ENCODE measurements at regions not wholly inside any gene's neighbourhood (a gene's known extent, or its start where the extent isn't known, plus 50 kb on each side); places are given as distances from the start of the nearest gene placed in this dataset.
"Not testable (repeated sequence)": the region's sequence is repeated elsewhere in the genome, so short reads cannot be mapped to it uniquely, and the experiment has no call there.

DNA sequence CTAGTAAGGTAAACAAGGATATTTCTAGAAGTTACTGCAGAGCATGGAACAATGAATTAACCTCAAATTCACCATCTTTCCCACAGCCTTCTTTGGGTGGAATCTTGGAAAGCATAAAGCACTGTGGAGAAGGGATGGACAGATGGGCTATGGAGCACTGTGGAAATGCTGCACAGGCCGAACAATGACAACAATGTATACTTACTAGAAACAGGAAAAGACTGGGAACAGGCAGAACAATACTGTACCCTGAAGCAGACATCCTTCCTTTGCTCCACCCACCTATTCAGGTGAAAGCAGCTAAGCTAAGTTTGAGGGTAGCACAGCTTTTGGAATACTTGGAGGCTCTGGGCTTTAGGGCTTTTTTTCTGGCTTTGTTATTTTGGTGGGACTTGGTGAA lies 250.6 kb upstream of the KLF8 start:
- H3K4me3 ChIP-seq (ENCODE audit: low read length): no peak overlapping the region
- no peak for DNase-seq (ENCODE audit: low read depth, low spot score)

DNA sequence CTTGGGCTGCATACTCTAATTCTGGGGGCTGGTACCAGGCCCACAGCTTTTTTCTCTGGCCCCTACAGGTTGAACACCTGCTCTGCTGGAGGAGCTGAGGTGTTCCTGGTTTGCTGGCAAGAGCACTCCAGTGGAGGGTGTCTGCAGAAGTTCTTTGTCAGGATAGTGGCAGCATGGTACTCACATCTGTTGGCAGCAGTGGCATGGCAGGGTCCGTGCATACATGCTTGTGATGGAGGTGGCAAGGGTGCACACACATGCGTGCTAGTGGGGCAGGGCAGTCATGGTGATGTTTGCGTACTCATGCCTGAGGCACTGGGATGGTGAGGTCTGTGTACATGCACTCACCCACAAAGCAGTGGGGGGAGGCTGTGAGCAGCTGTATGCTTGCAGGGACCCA lies 235.5 kb upstream of the KLF8 start:
- no peak overlapping the region for H3K4me3 ChIP-seq (ENCODE audit: low read length)
- DNase-seq (ENCODE audit: low read depth, low spot score): no peak

DNA sequence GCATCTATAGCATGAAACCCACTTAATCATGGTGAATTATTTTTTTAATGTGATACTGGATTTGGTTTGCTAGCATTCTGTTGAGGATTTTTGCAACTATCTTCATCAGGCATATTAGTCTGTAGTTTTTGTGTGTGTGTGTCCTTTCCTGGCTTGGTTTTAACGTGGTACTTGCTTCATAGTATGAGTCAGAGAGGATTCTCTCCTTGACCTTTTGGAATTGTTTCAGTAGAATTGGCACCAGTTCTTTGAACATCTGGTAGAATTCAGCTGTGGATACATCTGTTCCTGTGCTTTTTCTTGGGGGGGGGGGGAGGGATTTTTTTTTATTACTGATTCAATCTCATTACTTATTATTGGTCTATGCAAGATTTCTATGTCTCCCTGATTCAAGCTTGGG lies 232.0 kb upstream of the KLF8 start:
- no peak overlapping the region for H3K4me3 ChIP-seq (ENCODE audit: low read length)
- no peak for DNase-seq (ENCODE audit: low read depth, low spot score)

DNA sequence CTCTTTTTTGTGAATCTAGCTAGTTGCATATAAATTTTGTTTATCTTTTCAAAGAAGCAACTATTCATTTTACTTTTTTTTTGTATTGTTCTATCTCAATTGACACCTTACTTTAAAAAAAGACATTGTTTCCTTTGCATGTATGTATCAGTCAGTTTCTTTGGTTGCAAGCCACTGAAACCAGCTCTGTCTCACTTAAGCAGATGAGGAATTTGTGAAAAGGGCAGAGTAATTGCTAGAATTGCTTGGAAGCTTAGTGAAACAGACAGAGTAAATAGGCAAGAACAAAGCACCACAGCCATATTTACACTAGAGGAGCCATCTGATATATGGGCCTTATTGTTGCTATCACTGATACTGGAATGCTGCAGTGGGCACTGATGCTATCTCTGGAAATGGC lies 231.4 kb upstream of the KLF8 start:
- DNase-seq (ENCODE audit: low read depth, low spot score): no peak
- H3K4me3 ChIP-seq (ENCODE audit: low read length): no peak overlapping the region

DNA sequence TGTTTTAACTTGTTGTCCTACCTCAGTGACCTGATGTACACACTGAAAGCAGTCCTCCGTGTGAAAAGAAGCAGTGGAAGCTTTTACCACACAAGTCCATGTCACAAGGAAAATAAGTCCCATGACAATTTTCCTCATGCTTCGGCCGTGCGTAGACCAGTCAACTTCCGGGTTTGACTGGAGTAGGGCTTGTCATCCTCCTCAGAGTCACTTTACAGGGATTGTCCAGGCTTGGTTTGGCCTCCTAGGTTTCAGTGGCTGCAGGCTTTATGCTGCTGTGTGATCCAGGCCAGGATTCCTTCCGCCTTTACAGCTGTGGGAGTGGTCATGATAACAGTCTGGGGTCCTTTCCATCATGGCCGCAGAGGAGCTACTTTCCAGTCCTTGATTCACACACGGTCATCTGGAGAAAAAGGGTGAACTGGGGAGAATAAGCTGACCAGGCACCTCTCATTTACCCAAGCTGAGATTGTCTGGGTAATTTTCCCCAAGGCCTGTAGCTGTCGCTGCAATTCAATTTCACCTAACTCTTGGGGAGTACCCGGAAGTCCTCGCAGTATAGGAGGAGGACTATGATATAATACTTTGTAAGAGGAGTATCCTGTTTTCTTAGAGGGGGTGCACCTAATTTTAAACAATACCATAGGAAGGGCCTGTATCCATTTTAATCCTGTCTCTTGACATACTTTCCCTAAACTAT lies 206.1 kb upstream of the KLF8 start:
- DNase-seq (ENCODE audit: low read depth, low spot score): no peak
- H3K4me3 ChIP-seq (ENCODE audit: low read length): no peak overlapping the region

DNA sequence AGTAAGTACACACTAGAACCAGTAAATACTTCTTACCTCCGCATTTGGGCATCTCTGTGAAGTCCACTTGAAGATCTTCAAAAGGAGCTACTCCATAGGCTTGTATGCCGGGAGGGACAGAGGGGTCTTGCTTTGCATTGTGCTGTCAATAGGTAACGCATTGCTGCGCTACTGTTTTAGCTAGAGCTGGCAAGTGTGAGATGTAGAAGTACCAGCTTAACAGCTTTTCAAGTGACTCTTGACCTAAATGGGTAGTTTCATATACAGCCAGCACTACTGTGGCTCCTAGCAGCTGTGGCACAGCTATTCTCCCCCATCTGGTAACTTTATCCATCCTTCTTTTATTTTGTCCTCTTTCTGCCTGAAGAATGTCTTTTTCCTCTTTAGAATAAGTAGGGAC lies 205.3 kb upstream of the KLF8 start:
- H3K4me3 ChIP-seq (ENCODE audit: low read length): no peak overlapping the region
- DNase-seq (ENCODE audit: low read depth, low spot score): no peak

DNA sequence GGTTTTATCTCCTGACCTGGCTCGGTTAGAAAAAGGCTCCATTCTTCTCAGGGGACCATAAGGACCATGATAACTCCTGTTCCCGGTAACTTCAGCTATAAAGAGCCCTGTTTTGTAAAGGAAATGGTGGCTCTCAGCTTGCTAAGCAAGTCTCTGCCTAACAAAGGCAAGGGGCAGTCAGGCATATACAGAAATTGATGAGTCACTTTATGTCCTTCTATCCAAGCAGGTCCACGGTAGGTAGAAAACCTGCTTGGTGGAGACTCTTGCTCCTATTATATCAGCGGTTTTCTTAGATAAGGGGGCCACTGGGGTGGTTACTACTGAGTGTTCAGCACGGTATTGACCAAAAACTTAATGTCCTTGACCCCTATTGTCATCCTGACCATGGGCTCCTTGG lies 203.0 kb upstream of the KLF8 start:
- no peak for DNase-seq (ENCODE audit: low read depth, low spot score)
- no peak overlapping the region for H3K4me3 ChIP-seq (ENCODE audit: low read length)

DNA sequence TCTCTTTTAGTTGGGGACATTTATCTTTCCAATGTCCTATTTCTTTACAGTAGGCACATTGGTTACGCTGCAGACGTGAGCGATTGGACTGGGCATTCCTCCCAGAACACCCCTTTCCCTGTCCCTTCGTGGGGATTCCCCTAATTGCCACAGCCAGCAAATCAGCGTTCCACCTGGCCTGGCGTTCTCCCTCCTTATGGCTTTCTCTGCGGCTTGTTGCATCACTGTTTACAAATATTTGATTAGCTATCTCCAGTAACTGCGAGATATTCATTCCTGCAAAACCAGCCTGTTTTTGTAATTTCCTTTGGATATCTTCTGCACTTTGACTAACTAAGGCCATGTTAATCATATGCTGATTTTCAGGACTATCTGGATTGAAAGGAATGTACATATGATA lies 202.5 kb upstream of the KLF8 start:
- DNase-seq (ENCODE audit: low read depth, low spot score): no peak
- H3K4me3 ChIP-seq (ENCODE audit: low read length): no peak overlapping the region

DNA sequence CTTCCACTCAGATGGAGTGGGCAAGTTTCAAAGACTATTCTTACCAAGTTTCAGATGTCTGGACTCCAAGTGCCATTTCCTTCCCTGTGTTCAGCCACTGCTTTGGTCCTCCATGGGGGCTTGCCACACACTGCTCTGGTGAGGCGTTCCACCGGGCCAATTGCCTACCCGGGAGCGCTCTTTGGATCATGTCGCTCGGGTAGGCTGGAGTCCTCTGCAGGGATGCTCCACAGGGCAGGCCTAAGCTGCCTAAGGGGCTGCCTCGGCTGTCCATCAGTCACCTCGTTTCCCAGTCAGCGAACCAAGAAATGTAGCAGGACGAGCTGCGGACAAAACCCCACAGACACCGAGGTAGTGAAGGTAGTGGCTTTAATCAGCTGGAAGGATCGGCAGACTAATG lies 200.7 kb upstream of the KLF8 start:
- no peak for DNase-seq (ENCODE audit: low read depth, low spot score)
- no peak overlapping the region for H3K4me3 ChIP-seq (ENCODE audit: low read length)

DNA sequence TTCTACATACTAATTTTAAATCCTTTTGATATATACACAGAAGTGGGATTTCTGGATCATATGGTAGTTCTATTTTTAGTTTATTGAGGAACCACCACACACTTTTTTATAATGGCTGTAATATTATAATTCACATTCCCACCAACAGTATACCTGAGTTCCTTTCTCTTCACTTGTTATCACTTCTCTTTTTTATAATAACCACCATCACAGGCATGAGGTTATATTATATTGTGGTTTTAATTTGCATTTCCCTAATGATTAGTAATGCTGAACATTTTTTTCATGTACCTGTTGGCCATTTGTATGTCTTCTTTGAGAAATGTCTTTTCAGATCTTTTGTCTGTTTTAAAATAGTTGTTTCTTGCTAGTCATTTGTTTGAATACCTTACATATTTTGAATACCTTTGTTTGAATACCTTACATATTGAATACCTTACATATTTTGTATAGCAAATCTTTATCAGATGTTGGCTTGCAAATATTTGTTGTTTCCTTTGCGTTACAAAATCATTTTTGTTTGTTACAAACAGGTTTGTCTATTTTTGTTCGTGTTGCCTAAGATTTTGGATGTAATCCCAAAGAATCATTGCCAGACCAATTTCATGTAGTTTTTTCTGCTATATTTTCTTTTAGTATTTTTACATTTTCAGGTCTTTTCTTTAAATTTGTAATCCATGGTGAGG lies 198.5 kb upstream of the KLF8 start:
- H3K4me3 ChIP-seq (ENCODE audit: low read length): no peak overlapping the region
- DNase-seq (ENCODE audit: low read depth, low spot score): no peak

DNA sequence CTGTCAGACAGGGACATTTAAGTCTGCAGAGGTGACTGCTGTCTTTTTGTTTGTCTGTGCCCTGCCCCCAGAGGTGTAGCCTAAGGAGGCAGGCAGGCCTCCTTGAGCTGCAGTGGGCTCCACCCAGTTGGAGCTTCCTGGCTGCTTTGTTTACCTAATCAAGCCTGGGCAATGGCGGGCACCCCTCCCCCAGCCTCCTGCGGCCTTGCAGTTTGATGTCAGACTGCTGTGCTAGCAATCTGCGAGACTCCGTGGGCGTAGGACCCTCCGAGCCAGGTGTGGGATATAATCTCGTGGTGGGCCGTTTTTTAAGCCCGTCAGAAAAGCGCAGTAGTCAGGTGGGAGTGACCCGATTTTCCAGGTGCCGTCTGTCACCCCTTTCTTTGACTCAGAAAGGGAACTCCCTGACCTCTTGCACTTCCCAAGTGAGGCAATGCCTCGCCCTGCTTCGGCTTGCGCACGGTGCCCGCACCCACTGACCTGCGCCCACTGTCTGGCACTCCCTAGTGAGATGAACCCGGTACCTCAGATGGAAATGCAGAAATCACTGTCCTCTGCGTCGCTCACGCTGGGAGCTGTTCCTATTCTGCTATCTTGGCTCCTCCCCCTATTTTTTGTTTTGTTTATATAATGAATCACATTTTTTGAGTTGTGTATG lies 179.4 kb upstream of the KLF8 start:
- not testable (repeated sequence) for H3K4me3 ChIP-seq (ENCODE audit: low read length); DNase-seq (ENCODE audit: low read depth, low spot score)

DNA sequence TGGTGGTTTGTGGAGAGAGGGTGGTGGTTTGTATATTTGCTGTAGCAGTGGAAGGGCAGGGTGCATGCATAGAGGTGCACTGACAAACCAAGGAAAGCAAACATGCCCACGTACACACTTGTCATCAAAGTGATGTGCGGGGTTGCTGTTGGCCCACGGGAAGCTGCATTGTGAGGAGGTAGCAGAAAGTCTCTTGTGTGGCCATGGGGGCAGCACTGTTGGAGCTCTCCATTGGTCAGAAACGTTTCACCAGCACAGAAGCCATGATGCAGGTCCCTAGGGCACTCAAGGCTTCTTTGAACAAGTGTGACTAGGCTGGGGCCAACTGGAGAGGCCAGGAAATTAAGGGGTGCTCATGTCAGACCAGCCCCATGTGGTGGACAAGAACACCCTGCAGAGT lies 174.8 kb upstream of the KLF8 start:
- no peak overlapping the region for H3K4me3 ChIP-seq (ENCODE audit: low read length)
- no peak for DNase-seq (ENCODE audit: low read depth, low spot score)

DNA sequence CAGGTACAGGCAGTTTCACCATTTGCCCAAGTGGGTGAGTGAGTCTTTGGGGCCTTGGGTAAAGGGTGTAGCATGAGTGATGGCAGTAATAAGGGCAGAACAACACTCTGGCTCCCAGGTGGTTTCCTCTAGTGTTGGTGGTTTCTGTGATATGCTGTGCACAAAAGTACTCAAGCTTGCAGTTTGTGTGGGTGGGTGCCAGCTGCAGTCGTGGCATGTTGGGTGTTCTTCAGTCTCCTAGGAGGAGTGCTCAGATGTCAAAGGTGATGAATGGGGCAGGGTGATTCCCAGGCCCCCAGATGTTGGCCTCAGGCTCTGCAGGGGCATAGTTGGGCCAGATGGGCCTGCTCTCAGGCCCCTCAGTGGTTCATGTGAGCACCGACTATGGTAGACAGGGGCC lies 166.1 kb upstream of the KLF8 start:
- DNase-seq (ENCODE audit: low read depth, low spot score): peak; percentile 4
- no peak overlapping the region for H3K4me3 ChIP-seq (ENCODE audit: low read length)

DNA sequence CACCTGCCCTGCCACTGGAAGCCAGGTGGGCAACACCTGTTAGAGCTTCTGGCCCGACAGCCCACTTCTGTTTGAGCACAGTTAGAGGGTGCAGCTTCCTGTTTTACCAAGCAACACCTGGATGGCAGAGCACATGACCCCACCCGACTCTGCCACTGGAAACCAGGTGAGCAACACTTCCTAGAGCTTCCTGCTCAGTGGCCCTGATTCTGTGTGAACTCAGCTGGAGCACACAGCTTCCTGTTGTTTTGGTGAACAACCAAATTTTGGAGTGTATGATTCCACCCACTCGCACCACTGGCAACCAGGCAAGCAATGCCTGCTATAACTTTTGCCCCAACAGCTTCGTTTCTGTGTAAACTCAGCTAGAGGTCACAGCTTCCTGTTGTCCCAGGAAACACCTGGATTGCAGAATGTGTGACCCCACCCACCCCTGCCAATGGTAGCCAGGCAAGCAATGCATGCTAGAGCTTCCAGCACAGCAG lies 163.8 kb upstream of the KLF8 start:
- peak; percentile 27 for DNase-seq (ENCODE audit: low read depth, low spot score)
- H3K4me3 ChIP-seq (ENCODE audit: low read length): no peak overlapping the region

DNA sequence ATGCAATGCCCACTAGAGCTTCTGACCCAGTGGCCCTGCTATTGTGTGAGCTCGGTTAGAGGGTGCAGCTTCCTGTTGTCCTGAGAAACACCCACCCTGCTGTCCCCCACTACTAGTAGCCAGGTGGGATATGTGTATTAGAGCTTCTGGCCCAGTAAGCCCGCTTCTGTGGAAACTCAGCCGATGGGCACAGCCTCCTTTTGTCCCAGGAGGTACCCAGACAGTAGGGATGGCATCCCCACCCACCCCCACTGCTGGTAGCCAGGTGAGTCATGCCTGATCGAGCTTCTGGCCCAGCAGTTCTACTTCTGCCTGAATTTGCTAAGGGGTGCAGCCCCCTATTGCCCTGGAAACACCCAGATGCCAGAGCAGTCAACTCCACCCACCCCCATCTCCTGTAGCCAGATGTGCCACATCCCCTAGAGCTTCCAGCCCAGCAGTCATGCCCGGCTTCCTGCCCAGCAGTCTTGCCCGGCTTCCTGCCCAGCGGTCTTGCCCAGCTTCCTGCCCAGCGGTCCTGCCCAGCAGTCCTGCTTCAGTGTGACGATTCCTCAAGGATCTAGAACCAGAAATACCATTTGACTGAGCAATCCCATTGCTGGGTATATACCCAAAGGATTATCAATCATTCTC lies 162.7 kb upstream of the KLF8 start:
- no peak for DNase-seq (ENCODE audit: low read depth, low spot score)
- no peak overlapping the region for H3K4me3 ChIP-seq (ENCODE audit: low read length)

DNA sequence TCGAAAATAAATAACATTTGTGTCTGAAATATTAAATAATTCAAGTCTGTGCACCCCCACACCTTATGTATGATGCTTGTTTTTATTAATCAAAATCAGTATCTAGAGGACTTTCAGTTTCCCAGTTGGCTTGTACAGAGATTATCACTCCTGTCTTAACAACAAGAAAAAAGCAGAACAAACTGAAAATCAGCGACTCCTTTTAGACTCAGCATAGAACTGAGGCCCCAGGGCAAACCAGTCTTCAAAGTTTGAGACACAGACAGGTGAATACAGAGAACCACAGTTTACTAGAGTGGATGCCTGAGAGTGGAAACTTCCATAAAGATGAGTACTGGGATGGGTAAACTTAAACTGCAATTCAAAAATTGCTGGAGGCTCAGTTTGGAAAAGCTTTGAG lies 142.8 kb upstream of the KLF8 start:
- DNase-seq (ENCODE audit: low read depth, low spot score): no peak
- H3K4me3 ChIP-seq (ENCODE audit: low read length): no peak overlapping the region

DNA sequence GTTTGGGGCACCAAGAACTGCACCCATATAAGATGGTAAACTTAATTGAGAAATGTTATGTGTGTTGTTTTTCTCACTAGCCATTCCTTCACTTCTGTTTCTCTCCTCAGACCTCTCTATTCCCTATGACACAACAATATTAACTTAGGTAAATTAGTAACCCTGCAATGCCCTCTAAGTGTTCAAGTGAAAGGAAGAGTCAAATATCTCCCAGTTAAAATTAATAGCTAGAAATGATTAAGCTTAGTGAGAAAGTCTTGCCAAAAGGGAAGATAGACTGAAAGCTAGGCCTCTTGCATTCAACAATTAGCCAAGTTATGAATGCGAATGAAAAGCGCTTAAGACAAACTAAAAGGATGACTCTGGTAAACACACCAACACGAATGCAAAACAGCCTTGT lies 132.9 kb upstream of the KLF8 start:
- DNase-seq (ENCODE audit: low read depth, low spot score): no peak

DNA sequence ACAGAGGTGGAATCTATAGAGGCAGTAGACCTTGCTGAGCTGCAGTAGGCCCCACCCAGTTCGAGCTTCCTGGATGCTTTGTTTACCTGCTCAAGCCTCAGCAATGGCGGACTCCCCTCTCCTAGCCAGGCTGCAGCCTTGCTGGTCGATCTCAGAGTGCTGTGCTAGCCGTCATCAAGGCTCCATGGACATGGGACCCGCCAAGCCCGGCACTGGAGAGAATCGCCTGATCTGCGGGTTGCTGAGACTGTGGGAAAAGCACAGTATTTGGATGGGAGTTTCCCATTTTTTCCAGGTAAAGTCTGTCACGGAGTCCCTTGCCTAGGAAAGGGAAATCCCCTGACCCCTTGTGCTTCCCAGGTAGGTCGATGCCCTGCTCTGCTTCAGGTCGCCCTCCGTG lies 124.8 kb upstream of the KLF8 start:
- H3K4me3 ChIP-seq (ENCODE audit: low read length): no peak overlapping the region
- DNase-seq (ENCODE audit: low read depth, low spot score): no peak

More for the DNA sequence above, 132.9 kb upstream of the KLF8 start:
- no peak overlapping the region for H3K4me3 ChIP-seq (ENCODE audit: low read length)

DNA sequence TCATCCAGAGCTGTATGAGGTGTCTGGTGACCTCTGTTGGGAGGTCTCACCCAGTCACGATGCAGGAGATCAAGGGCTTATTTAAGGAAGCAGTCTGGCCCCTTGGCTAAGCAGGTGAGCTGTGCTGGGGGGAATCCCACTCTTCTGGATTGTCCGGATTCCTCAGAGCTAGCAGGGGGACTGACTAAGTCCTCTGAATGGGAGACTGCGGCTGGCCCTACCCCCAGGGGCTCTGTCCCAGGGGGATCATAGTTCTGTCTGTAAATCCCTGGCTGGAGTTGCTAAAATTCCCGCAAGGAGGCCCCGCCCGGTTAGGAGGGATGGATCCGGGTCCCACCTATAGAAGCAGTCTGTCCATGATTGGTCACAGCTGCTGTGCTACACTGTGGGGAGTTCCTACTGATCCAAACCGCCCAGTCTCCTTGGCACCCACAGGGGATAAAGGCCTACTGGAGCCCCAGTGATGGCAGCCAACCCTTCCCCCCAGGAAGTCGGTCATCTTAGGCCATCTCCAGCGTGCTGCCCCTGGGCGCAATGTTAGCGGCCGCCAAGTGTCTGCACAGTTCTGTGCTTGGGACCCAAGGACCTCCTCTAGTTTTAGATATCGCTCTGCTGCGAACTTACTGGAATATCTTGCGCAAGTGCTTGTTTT lies 118.2 kb upstream of the KLF8 start:
- no peak overlapping the region for H3K4me3 ChIP-seq (ENCODE audit: low read length)
- no peak for DNase-seq (ENCODE audit: low read depth, low spot score)

DNA sequence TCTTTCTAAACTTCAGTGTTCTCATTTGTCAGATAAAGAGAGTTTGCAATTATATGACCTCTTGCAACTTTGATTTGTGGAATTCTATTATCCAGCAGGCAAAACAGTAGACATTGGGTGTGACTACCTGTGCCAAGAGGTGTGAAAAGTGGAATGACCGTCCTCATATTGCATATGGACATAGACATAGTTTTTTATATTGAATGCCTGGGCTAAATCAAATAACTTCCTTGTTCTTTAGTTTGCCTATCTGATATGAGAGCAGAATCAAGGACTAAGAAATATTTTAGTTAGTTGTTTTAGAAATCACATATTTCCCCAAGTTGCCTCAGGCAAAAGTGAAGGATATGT lies 117.7 kb upstream of the KLF8 start:
- H3K4me3 ChIP-seq (ENCODE audit: low read length): no peak overlapping the region
- DNase-seq (ENCODE audit: low read depth, low spot score): no peak
